Neural progenitor cell (in vitro differentiated cells): ENCODE measurements at regions not wholly inside any gene's neighbourhood (a gene's known extent, or its start where the extent isn't known, plus 50 kb on each side); places are given as distances from the start of the nearest gene placed in this dataset.

ENCODE experiments used
- DNase-seq: peaks from one replicate; pipeline ENCODE4 v3.0.0-alpha.2; 2016; ENCODE audit warnings: low spot score
- H2AFZ ChIP-seq: fragments of 200-600 bp; sonication (generic); replicated peaks from 2 replicates; pipeline ENCODE4 v1.6.1; 2016; ENCODE audit warnings: antibody characterized with exemption
- H3F3A ChIP-seq: fragments of 200-600 bp; sonication (generic); 2 replicates; pipeline ENCODE4 v1.6.1; 2016; ENCODE audit warnings: antibody characterized with exemption, low read depth
- H3K27ac ChIP-seq: fragments of 200-600 bp; sonication (generic); 2 replicates; pipeline ENCODE4 v1.5.1; 2016; ENCODE audit warnings: mild to moderate bottlenecking
- H3K27me3 ChIP-seq: fragments of 200-600 bp; sonication (generic); 2 replicates; pipeline ENCODE4 v1.6.1; 2016; ENCODE audit warnings: mild to moderate bottlenecking, moderate library complexity
- H3K36me3 ChIP-seq: fragments of 200-600 bp; sonication (generic); 2 replicates; pipeline ENCODE4 v1.5.1; 2016
- H3K4me1 ChIP-seq: fragments of 200-600 bp; sonication (generic); 2 replicates; pipeline ENCODE4 v1.6.1; 2016; ENCODE audit warnings: mixed run types
- H3K4me2 ChIP-seq: fragments of 200-600 bp; sonication (generic); 2 replicates; pipeline ENCODE4 v1.6.1; 2016
- H3K4me3 ChIP-seq: fragments of 200-600 bp; sonication (generic); 2 replicates; pipeline ENCODE4 v1.5.1; 2016
- H3K79me2 ChIP-seq: fragments of 200-600 bp; sonication (generic); 2 replicates; pipeline ENCODE4 v1.6.1; 2016; ENCODE audit warnings: low read depth
- H3K9ac ChIP-seq: fragments of 200-600 bp; sonication (generic); 2 replicates; pipeline ENCODE4 v1.6.1; 2016
- H3K9me3 ChIP-seq: fragments of 200-600 bp; sonication (generic); 2 replicates; pipeline ENCODE4 v1.5.1; 2016; ENCODE audit warnings: low read depth
- H4K20me1 ChIP-seq: fragments of 200-600 bp; sonication (generic); 2 replicates; pipeline ENCODE4 v1.6.1; 2016; ENCODE audit warnings: low read depth
- H3K27ac Mint-ChIP-seq: 3 replicates; pipeline ENCODE4 v1.8.0; 2021; ENCODE audit warnings: mixed read lengths
- H3K27me3 Mint-ChIP-seq: 2 replicates; pipeline ENCODE4 v1.8.0; 2022; ENCODE audit warnings: low read depth, mild to moderate bottlenecking, inconsistent platforms, moderate library complexity, mixed read lengths; ENCODE audit not compliant: insufficient read depth
- H3K36me3 Mint-ChIP-seq: 3 replicates; pipeline ENCODE4 v1.8.0; 2021; ENCODE audit warnings: mixed read lengths
- H3K4me1 Mint-ChIP-seq: 3 replicates; pipeline ENCODE4 v1.8.0; 2021; ENCODE audit warnings: mixed read lengths
- H3K4me3 Mint-ChIP-seq: 3 replicates; pipeline ENCODE4 v1.8.0; 2021; ENCODE audit warnings: mild to moderate bottlenecking, moderate library complexity, mixed read lengths
- H3K9me3 Mint-ChIP-seq: 3 replicates; pipeline ENCODE4 v1.8.0; 2020; ENCODE audit warnings: mixed read lengths
- EZH2 ChIP-seq: fragments of 200-600 bp; sonication (generic); IDR thresholded peaks from 2 replicates; pipeline ENCODE4 v1.6.1; 2017; ENCODE audit warnings: antibody characterized with exemption, mild to moderate bottlenecking, moderate library complexity
- EZH2phosphoT487 ChIP-seq: fragments of 200-600 bp; sonication (generic); IDR thresholded peaks from 2 replicates; pipeline ENCODE4 v1.6.1; 2017; ENCODE audit warnings: antibody characterized with exemption
- TF ChIP-seq, protein P1 (sequence below): fragments of 200-600 bp; sonication (generic); IDR thresholded peaks from 2 replicates; pipeline ENCODE4 v1.5.1; 2017; ENCODE audit warnings: antibody characterized with exemption, mild to moderate bottlenecking

DNA sequence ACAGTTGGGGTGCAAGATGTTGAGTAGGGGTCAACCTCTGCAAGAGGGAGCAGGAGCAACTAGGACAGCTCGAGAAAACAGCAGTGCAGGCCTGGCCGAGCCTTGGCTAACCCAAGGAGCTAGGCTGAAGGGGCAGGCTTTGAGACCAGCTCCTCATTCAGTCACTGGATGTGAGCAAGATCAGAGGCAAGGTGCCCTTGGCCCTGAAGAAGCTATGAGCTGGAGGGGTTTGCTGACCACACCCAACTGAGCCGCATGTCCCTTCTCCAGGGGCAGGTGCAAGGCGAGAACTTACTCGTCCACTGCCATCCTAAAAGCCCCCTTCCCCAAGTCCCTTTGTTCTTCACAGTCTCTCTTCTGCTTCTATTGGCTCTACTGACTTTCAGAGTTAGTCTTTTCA lies 126.1 kb upstream of the UBL3 start:
- H3K27ac ChIP-seq = no peak overlapping the region
- no peaks in the 10 kb centered on the region for H4K20me1 ChIP-seq
- Mint-ChIP-seq H3K36me3 (no peaks in the 10 kb centered on the region), H3K4me1 (no peaks in the 10 kb centered on the region), H3K9me3 (peaks cover 5% of the 10 kb centered on the region), H3K27me3 (no peaks in the 10 kb centered on the region), H3K4me3 (no peak overlapping the region), H3K27ac (no peak overlapping the region)
- no peaks in the 10 kb centered on the region for H3K4me1 ChIP-seq
- no peak for DNase-seq
- no peaks in the 10 kb centered on the region for H3F3A ChIP-seq
- no peak overlapping the region for H2AFZ ChIP-seq
- TF ChIP-seq EZH2 = no peak
- TF ChIP-seq EZH2phosphoT487 = no peak
- TF ChIP-seq, protein P1, sequence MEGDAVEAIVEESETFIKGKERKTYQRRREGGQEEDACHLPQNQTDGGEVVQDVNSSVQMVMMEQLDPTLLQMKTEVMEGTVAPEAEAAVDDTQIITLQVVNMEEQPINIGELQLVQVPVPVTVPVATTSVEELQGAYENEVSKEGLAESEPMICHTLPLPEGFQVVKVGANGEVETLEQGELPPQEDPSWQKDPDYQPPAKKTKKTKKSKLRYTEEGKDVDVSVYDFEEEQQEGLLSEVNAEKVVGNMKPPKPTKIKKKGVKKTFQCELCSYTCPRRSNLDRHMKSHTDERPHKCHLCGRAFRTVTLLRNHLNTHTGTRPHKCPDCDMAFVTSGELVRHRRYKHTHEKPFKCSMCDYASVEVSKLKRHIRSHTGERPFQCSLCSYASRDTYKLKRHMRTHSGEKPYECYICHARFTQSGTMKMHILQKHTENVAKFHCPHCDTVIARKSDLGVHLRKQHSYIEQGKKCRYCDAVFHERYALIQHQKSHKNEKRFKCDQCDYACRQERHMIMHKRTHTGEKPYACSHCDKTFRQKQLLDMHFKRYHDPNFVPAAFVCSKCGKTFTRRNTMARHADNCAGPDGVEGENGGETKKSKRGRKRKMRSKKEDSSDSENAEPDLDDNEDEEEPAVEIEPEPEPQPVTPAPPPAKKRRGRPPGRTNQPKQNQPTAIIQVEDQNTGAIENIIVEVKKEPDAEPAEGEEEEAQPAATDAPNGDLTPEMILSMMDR = no peak
- no peaks in the 10 kb centered on the region for H3K36me3 ChIP-seq
- no peaks in the 10 kb centered on the region for H3K27me3 ChIP-seq
- H3K4me2 ChIP-seq = no peak overlapping the region
- no peaks in the 10 kb centered on the region for H3K9me3 ChIP-seq
- no peaks in the 10 kb centered on the region for H3K79me2 ChIP-seq
- H3K9ac ChIP-seq = no peak overlapping the region
- H3K4me3 ChIP-seq = no peak overlapping the region

DNA sequence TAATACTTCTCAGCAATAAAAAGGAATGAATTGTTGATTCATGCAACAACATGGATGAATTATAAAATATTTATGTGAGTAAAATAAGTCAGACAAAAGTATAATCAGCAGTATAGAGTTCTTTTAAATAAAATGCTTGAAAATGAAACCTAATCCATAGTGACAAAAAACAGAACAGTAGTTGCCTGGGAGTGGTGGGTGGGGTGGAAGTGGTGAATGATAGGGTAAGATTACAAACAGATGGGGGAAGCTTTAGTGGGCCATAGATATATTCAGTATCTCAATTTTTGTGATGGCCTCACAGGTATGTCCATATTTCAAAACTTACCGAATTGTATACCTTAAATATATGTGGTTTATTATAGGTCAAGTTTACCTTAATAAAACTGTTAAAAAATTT lies 124.9 kb upstream of the UBL3 start:
- H3K27me3 Mint-ChIP-seq = no peaks in the 10 kb centered on the region
- no peaks in the 10 kb centered on the region for H3K79me2 ChIP-seq
- H3K4me3 Mint-ChIP-seq = no peak overlapping the region

DNA sequence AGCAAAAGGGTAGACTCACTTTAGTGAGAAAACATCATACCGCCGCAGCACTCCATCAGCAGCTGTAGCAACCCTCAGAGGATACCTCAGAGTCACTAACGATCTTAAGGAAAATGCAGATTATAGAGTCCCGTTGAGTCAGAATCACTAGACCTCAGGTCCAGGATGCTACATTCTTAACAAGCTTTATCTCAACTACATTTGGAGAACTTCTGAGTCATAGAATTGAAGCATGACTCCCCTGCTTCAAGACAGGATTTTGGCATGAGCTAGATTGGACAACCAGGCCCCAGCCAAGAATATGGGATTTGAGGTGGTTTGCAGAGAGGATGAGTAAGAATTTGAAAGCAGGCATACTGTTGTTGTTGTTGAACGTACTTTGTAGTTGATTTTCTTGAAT lies 118.9 kb upstream of the UBL3 start:
- no peak overlapping the region for H3K4me2 ChIP-seq
- H3K4me3 Mint-ChIP-seq = no peak overlapping the region
- H3K27me3 ChIP-seq = no peaks in the 10 kb centered on the region
- no peaks in the 10 kb centered on the region for H3K36me3 ChIP-seq
- no peaks in the 10 kb centered on the region for H3K36me3 Mint-ChIP-seq
- TF ChIP-seq EZH2 (no peak), EZH2phosphoT487 (no peak)
- TF ChIP-seq, protein P1 = no peak
- no peak overlapping the region for H3K27ac ChIP-seq
- no peak for DNase-seq
- no peaks in the 10 kb centered on the region for H3K27me3 Mint-ChIP-seq
- no peak overlapping the region for H3K27ac Mint-ChIP-seq
- peaks cover 4% of the 10 kb centered on the region for H3K9me3 ChIP-seq
- no peaks in the 10 kb centered on the region for H3K4me1 Mint-ChIP-seq
- H3K9ac ChIP-seq = no peak overlapping the region
- H3K79me2 ChIP-seq = no peaks in the 10 kb centered on the region
- peaks cover 13% of the 10 kb centered on the region for H3K9me3 Mint-ChIP-seq
- no peaks in the 10 kb centered on the region for H3K4me1 ChIP-seq
- H3F3A ChIP-seq = no peaks in the 10 kb centered on the region
- no peak overlapping the region for H2AFZ ChIP-seq
- H3K4me3 ChIP-seq = no peak overlapping the region
- no peaks in the 10 kb centered on the region for H4K20me1 ChIP-seq

More for the DNA sequence above, 124.9 kb upstream of the UBL3 start:
- Mint-ChIP-seq H3K9me3 (peaks cover 3% of the 10 kb centered on the region), H3K36me3 (no peaks in the 10 kb centered on the region), H3K27ac (no peak overlapping the region), H3K4me1 (no peaks in the 10 kb centered on the region)
- no peak overlapping the region for H3K4me2 ChIP-seq
- H3K27ac ChIP-seq = no peak overlapping the region
- H3K9me3 ChIP-seq = no peaks in the 10 kb centered on the region
- DNase-seq = no peak
- H3K36me3 ChIP-seq = no peaks in the 10 kb centered on the region
- H3F3A ChIP-seq = no peaks in the 10 kb centered on the region
- no peak overlapping the region for H2AFZ ChIP-seq
- no peaks in the 10 kb centered on the region for H3K27me3 ChIP-seq
- TF ChIP-seq EZH2phosphoT487 (no peak), EZH2 (no peak)
- TF ChIP-seq, protein P1 = no peak
- no peaks in the 10 kb centered on the region for H3K4me1 ChIP-seq
- H3K4me3 ChIP-seq = no peak overlapping the region
- no peak overlapping the region for H3K9ac ChIP-seq
- no peaks in the 10 kb centered on the region for H4K20me1 ChIP-seq
